ENCODE measurements at regions not wholly inside any gene's neighbourhood (a gene's known extent, or its start where the extent isn't known, plus 50 kb on each side); places are given as distances from the start of the nearest gene placed in this dataset.

GRCh38 chr10:27426948-27427467, 77.1 kb upstream of the RAB18 start:
- TF ChIP-seq ZC3H10 (CRISPR knock-in tag; IDR thresholded peaks at IDR 0.05) (no peak), RARB (CRISPR knock-in tag; IDR thresholded peaks at IDR 0.05) (no peak), CREB5 (CRISPR knock-in tag; IDR thresholded peaks at IDR 0.05; ENCODE audit: low read depth) (no peak), ISL1 (CRISPR knock-in tag; IDR thresholded peaks at IDR 0.05) (no peak), TCF4 (CRISPR knock-in tag; IDR thresholded peaks at IDR 0.05; ENCODE audit: borderline replicate concordance) (no peak), PATZ1 (CRISPR knock-in tag; IDR thresholded peaks at IDR 0.05; ENCODE audit: borderline replicate concordance) (no peak), ESRRG (CRISPR knock-in tag; IDR thresholded peaks at IDR 0.05) (no peak), ZNF565 (CRISPR knock-in tag; conservative IDR thresholded peaks at IDR 0.05; ENCODE audit: low read depth) (no peak)
